HuH-7 (cell line): ENCODE measurements at regions not wholly inside any gene's neighbourhood (a gene's known extent, or its start where the extent isn't known, plus 50 kb on each side); places are given as distances from the start of the nearest gene placed in this dataset.
"Not testable (repeated sequence)": the region's sequence is repeated elsewhere in the genome, so short reads cannot be mapped to it uniquely, and the experiment has no call there.

Experiments
- DNase-seq: peaks from one replicate; pipeline ENCODE4 v3.0.0; 2011; ENCODE audit warnings: low spot score

DNA sequence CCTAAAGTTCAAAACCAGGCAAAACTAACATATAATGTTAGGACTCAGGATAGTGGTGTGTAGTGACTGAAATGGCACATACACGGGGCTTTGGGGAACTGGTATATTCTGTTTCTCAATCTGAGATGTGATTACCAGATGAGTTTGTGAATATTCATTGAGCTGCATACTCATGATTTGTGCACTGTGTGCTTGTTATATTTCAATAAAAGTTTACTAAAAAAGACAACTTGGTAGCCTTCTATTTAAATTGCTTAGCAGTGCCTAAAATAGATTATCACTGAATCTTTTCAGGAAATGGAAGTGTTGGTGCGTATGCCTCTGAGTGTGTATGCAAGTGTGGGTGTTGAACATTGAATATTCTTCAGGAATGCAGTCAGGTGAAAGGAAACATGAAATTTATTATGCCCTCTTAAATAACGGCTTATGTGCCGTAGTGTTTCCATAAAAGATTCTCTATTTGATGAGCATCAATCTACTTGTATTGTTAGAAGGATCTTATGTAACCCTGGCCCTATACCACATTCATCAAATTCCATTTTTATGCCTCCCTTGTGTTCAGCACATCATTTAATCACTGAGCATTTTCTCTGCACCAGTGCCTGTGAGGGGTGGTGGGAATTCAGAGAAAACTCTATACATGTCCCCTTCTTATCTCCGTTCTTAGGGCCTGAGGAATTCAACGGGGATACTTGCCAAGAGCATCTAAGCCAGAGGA is 82.6 kb upstream of the AUTS2 start:
- DNase-seq = no peak

DNA sequence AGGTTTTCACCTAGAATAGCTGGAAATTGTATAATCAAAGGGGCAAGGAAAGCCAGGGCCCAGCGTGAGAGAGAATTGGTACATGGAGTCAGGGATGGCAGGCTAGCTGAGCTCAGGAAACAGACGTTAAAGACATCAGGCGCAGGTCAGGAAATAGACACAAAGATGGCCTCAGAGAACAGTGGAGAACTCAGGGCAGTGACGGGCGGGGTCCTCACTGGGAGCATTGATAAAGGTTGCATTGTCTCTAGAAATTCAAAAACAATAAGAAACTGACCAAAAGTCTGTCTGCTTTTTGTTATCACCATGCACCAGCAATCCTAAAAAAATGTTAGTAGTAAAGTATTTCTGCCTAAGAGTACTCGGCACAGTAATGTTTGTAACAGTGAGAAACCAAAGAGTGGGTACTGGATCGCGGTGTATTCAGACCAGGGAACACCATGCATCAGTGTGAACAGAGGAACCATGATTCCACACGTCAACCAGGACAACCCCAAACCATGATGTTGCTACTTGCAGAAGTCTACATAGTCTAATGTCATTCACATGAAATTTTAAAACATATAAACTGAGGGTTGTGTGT is 81.9 kb upstream of the AUTS2 start:
- no peak for DNase-seq

DNA sequence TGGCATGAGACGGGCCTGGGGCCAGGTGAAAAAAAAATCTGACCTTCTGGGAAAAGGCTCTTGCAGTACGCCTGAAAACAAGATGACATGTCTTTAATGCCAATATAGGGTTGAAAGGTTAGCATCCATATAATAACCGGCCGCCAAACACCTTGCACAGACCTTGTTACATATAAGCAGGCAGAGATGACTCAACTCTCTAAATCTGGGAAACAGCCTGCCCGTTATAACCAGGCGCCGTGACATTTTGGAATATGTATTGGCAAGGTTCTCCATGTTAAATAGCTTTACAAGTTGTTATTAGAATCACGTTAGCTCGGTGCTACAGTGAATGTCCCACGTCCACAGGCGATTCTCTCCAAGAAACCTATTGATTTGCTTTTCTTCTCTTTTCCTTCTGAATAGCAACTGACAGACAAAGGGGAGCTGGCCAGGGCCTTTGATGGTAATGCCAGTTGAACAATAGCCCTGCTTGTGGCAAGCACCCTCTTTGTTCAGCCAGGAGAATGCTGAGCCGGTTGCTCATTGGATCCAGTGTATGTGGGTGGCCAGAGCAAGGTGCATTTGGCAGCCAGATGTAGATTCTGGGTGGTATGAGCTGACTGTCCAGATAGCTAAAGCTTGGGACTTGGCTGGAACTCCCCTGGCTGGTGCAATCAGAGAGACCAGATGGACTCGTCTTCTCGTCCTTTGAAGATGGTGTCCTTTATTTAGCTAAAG is 80.1 kb upstream of the AUTS2 start:
- DNase-seq = no peak

DNA sequence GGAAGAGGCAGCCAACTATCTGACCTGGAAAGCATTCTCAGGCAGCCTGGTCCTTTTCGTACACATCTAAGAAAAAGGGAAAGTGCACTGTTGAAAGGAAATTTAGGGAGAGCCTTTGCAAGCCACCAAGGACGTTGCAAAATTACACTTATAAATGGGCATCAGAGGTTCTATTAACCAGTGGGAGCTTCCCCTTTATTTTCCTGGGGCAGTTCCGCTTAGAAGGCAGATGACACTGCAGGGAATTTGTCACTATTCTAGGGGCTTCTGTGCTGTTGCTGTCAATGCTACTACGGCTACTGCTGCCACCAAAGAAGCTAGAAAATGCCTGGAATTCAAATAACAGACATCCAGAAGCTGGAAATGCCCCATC is 79.6 kb upstream of the AUTS2 start:
- no peak for DNase-seq

DNA sequence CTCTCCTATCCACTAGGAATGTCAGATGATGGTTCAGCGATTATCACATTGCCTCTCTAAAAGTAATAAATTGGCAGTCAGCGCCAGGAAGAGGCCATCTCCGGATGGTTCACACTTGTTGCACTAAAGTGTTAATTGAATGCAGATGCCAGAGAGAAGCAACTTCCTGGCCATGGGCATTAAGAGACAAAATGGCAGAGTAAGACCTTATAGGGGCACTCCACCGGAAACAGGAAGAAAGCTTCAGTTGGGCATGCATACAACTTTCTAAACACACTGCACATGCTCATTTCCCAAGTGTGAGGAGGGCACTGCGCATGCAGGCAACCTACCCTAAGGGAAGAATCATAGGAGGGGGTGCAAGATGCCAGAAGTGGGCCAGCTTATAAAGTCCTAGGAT is 71.7 kb upstream of the AUTS2 start:
- DNase-seq = no peak

DNA sequence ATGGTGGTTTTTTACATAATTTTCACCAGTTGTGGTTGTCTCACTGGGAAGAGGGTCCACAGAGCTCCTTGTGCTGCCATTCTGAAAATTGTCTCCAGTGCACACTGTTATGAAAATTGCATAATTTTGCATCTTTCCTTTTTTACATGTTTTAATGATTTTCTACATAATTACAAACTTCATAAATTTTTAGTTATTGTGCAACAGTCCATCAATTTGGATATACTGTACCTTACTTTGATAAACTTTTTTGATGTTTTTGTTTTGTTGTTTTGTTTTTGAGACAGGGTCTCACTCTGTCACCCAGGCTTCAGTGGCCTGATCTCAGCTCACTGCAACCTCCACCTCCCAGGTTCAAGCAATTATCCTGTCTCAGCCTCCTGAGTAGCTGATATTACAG is 70.6 kb upstream of the AUTS2 start:
- DNase-seq = no peak

DNA sequence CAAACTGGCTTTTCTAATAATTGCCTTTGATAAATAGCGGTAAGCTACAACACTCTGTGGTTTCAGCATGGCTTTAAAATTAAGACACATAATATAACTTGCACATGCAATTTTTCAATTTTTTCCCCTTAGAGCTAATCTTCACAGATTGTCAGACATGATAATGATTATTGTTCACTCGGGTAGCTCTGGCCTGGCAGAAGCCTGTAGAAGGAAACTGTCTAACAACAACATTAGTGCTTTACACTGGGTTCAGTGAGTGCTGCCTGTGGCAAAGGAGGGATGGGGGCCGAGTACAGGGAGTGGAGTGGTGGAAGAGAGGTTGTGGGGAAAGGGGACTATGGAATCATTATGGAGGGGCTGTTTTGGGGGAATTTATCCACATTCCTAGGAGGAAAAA is 67.2 kb upstream of the AUTS2 start:
- no peak for DNase-seq

DNA sequence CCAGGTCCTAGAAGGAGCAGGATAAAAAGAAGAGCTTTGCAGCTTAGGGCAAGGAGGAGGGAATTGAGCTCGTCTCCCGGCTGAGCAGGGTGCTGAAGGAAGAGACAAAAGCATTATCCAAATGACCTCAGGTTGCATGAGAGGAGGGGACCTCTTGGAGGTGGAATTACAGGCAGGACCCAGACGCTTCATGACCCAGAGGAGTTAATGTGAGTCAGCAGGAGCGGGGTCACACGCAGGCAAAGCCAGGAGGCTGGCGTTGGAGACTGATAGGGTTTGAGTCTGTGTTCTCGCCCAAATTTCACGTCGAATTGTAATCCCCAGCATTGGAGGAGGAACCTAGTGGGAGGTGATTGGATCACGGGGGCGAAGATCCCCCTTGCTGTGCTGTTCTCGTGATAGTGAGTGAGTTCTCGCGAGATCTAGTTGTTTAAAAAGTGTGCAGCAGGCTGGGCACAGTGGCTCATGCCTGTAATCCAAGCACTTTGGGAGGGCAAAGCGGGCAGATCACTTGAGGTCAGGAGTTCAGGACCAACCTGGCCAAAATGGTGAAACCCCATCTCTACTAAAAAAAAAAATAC is 63.7 kb upstream of the AUTS2 start:
- no peak for DNase-seq

DNA sequence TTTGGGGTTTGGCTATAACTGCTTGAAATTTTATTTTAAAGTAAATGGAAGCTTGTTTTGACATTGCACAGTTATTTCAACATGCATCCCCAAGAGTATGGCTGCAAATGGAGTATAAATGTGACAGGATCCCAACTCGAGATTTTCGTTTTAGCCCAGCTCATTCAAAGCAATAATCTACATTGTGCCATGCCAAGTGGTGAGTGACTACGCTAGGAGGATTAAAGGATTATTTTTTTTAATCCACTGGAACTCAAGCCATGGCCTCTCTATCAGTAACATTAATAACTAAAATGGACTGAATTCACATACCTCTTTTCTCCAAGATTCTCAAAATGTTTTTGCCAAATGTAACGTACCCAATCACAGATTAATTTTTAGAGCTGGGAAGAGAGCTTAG is 60.6 kb upstream of the AUTS2 start:
- DNase-seq = no peak

DNA sequence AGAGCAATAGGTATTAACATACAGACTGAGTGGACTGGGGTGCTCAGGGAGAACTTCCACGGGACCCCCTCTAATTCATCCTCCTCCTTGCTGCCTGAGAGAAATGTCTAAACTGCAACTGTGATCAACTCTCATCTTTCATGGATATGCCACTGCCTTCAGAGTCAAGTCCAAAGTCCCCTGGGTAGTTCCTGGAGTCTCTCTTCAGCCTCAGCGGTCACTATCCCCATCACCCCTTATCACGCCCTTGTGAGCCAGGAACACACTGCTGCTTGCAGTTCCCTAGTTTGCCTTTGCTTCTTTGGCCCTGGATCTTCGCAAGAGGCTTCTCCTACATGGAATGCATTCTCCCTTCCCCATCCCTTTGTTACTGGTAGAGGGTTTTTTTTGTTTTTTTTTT is 58.7 kb upstream of the AUTS2 start:
- no peak for DNase-seq

DNA sequence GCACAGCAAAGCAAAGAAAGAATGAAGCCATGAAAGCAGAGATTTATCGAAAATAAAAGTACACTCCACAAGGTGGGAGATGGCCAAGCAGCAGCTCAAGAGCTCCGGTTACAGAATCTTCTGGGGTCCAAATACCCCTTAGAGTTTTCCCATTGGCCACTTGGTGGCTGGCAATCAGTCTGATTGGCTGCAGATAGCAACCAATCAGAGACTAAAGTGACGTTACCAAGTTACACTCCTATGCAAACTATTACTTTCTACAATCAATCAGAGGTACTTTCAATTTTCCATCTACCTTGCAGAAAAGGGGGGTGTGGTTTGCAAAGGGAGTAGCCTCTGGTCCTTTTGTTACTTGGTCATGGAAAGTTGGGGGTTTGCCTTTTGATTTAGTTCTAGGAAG is 58.0 kb upstream of the AUTS2 start:
- DNase-seq = no peak

DNA sequence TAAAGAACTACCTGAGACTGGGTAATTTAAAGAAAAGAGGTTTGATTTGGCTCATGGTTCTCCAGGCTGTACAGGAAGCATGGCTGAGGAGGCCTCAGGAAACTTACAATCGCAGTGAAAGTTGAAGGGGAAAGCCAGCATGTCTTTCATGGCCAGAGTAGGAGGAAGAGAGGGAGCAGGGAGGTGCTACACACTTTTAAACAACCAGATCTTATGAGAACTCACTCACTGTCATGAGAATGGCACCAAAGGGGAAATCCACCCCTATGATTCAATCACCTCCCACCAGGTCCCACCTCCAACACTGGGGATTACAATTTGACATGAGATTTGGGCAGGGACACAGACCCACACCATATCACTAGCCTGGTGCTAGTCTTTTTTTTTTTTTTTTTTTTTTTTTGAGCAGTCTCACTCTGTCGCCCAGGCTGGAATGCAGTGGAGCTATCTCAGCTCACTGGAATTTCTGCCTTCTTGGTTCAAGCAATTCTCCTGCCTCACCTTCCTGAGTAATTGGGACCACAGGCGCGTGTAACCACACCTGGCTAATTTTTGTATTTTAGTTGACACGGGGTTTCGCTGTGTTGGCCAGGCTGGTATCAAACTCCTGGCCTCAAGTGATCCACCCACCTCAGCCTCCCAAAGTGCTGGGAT is 56.4 kb upstream of the AUTS2 start:
- not testable (repeated sequence) for DNase-seq

DNA sequence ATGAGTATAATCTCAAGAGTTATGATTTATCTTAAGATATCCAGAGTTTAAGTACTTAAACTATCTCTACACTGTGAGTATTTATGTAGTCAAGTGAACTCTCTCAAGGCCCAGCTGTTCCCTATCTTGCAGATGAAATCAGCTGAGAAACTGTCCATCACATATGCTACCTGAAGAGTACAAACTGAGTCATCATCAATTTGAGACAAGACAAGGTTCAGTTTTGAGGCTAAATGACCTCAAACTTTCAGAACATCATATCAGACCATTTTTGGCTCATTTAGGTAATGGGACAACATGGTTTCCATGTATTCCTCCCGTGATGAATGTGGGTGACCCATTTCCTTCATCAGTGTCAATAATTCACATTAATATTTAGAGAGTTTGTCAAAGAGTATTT is 53.1 kb upstream of the AUTS2 start:
- no peak for DNase-seq
